Liver (tissue), 3 donors: ENCODE measurements at regions not wholly inside any gene's neighbourhood (a gene's known extent, or its start where the extent isn't known, plus 50 kb on each side); places are given as distances from the start of the nearest gene placed in this dataset.

Source experiments
- ATF3 ChIP-seq: IDR thresholded peaks from 2 replicates; pipeline ENCODE4 v1.6.1; 2016; ENCODE audit warnings: antibody characterized with exemption
- HNF4G ChIP-seq: IDR thresholded peaks from 2 replicates; pipeline ENCODE4 v1.6.1; 2016; ENCODE audit warnings: antibody characterized with exemption
- JUND ChIP-seq, 2 donors: IDR thresholded peaks; 2 replicates each; pipeline ENCODE4 v1.6.1; 2016; ENCODE audit warnings: antibody characterized with exemption in 2 of 2
- NR2F2 ChIP-seq: IDR thresholded peaks from 2 replicates; pipeline ENCODE4 v1.6.1; 2016; ENCODE audit warnings: antibody characterized with exemption
- YY1 ChIP-seq: IDR thresholded peaks from 2 replicates; pipeline ENCODE4 v1.6.1; 2016; ENCODE audit warnings: antibody characterized with exemption, mild to moderate bottlenecking
- TF ChIP-seq, protein P1 (sequence below): fragments of 150-350 bp; IDR thresholded peaks from 2 replicates; pipeline ENCODE4 v1.5.1; 2017; ENCODE audit warnings: improper control_type of control experiment, low read depth, low read length; ENCODE audit not compliant: missing input control
- donor health status: healthy.
- donor health status: healthy.

DNA sequence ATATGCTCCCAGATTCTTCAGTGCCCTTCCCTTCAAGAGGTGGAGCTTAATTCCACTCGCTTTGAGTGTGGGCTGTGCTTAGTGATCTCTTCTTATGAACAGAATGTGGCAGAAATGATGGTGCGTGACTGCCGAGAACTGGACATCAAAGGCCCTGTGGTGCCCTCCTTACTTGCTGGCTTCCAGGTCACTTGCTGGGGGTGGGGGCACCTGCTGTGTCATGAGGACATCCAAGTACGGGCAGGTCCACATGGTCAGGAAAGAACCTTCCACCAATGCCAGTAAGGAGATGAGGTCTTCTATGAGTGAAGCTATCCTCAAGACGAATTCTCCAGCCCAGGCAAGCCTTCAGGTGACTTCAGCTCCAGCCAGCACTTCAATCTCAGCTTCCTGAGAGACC lies 95.8 kb downstream of the FAM53A start:
- TF ChIP-seq, protein P1, sequence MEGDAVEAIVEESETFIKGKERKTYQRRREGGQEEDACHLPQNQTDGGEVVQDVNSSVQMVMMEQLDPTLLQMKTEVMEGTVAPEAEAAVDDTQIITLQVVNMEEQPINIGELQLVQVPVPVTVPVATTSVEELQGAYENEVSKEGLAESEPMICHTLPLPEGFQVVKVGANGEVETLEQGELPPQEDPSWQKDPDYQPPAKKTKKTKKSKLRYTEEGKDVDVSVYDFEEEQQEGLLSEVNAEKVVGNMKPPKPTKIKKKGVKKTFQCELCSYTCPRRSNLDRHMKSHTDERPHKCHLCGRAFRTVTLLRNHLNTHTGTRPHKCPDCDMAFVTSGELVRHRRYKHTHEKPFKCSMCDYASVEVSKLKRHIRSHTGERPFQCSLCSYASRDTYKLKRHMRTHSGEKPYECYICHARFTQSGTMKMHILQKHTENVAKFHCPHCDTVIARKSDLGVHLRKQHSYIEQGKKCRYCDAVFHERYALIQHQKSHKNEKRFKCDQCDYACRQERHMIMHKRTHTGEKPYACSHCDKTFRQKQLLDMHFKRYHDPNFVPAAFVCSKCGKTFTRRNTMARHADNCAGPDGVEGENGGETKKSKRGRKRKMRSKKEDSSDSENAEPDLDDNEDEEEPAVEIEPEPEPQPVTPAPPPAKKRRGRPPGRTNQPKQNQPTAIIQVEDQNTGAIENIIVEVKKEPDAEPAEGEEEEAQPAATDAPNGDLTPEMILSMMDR = no peak
- TF ChIP-seq NR2F2 (no peak), JUND (IDR thresholded peaks at IDR 0.05) (no peak), YY1 (no peak), ATF3 (no peak), HNF4G (no peak)
